ENCODE measurements at regions not wholly inside any gene's neighbourhood (a gene's known extent, or its start where the extent isn't known, plus 50 kb on each side); places are given as distances from the start of the nearest gene placed in this dataset.

DNA sequence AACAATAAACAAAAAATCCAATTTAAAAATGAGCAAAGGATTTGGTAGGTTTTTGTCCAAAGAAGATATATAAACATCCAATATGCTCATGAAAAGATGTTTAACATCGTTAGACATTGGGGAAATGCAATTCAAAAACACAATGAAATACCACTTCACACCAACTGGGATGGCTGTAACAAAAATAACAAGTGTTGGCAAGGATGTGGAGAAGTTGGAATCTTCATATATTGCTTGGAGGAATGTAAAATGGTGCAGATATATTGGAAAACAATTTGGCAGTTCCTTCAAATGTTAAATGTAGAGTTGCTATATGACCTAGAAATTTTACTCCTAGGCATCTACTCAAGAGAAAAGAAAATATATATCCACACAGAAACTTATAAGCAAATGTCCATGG, 224.3 kb downstream of the AUH start:
- TF ChIP-seq, protein P1, sequence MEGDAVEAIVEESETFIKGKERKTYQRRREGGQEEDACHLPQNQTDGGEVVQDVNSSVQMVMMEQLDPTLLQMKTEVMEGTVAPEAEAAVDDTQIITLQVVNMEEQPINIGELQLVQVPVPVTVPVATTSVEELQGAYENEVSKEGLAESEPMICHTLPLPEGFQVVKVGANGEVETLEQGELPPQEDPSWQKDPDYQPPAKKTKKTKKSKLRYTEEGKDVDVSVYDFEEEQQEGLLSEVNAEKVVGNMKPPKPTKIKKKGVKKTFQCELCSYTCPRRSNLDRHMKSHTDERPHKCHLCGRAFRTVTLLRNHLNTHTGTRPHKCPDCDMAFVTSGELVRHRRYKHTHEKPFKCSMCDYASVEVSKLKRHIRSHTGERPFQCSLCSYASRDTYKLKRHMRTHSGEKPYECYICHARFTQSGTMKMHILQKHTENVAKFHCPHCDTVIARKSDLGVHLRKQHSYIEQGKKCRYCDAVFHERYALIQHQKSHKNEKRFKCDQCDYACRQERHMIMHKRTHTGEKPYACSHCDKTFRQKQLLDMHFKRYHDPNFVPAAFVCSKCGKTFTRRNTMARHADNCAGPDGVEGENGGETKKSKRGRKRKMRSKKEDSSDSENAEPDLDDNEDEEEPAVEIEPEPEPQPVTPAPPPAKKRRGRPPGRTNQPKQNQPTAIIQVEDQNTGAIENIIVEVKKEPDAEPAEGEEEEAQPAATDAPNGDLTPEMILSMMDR (IDR thresholded peaks at IDR 0.05; ENCODE audit: low read depth, low read length, missing control alignments): no peak
- DNase-seq (ENCODE audit: extremely low read depth, low read depth): no peak
- no peak overlapping the region for H3K4me3 ChIP-seq (replicated peaks; ENCODE audit: low read depth, low read length)

DNA sequence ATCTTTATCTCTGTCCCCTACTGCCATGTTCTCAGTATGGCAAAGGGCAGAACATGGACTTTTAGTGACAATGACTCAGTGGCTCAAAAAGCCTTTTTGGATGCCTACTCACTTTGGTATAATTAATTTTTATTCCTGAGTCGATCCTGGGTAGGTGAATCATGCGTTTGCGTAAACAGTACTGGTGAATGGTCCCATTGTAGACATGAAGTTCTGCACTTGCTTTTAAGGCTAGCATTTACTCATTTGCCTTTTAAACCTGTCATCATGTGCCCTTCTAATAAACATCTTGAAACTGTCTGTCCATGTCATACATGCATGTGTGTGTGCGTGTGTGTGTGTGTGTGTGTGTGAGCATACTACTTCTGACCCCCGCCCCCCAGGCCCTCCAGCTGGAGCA, 223.0 kb downstream of the AUH start:
- DNase-seq (ENCODE audit: extremely low read depth, low read depth): no peak
- TF ChIP-seq, protein P1 (IDR thresholded peaks at IDR 0.05; ENCODE audit: low read depth, low read length, missing control alignments): no peak
- no peak overlapping the region for H3K4me3 ChIP-seq (replicated peaks; ENCODE audit: low read depth, low read length)

DNA sequence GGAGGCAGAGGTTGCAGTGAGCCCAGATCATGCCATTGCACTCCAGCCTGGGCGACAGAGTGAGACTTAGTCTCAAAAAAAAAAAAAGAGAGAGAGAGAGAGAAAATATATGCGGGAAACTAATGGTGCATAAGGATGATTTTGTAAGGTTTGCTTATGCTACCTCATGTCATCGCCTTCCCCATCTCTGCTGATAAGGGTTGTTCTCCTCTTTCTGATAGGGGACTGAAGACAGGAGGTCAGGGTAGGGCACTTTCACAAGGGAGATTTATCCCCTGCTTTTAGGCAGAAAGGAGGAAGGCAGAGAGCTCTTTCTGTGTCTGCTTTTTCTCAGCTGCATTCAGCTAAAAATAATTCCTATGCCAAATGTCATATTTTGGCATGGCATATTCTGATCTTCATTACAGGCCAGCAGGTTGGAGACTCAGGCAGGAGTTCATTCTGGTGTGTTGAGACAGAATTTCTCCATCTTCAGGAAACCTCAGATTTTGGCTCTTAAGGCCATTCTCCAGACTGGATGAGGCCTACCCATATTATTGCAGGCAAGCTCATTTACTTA, 220.2 kb downstream of the AUH start:
- TF ChIP-seq, protein P1 (IDR thresholded peaks at IDR 0.05; ENCODE audit: low read depth, low read length, missing control alignments): no peak
- no peak for DNase-seq (ENCODE audit: extremely low read depth, low read depth)
- H3K4me3 ChIP-seq (replicated peaks; ENCODE audit: low read depth, low read length): no peak overlapping the region

DNA sequence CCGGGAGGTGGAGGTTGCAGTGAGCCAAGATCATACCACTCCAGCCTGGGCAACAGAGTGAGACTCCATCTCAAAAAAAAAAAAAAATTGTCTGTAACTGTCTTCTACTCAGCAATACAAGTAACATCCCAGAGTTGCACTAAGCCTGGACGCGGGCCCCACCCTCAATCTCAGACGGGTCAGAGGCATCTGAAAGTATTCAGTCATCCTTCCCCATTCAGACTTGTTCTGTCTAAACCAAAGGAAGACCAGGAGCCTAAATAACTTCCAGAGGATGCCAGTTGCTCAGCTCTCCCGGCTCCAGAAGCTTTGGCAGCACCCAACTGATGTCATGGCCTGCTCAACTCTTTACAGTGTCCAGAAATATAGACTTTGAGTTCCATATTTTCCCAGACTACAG, 218.6 kb downstream of the AUH start:
- DNase-seq (ENCODE audit: extremely low read depth, low read depth): no peak
- TF ChIP-seq, protein P1 (IDR thresholded peaks at IDR 0.05; ENCODE audit: low read depth, low read length, missing control alignments): no peak
- H3K4me3 ChIP-seq (replicated peaks; ENCODE audit: low read depth, low read length): no peak overlapping the region

DNA sequence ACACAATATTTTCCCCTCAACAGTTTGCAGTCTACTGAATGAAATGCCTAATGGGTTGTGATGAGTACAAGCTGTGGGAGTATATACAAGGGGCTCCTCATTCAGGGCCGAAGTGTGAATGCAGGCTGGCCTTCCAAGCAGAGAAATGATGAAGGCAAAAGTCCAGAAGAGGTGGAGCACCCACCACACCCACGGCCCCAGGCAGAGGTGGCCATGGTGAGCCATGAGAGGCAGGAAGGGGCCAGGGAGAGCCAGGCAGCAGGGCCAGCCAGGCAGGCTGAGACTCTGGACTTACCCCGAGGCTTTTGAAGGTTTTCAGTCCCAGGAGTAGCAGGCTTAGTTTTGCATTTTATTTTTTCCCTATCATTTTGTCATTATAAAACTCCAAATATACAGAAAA, 218.1 kb downstream of the AUH start:
- DNase-seq (ENCODE audit: extremely low read depth, low read depth): no peak
- TF ChIP-seq, protein P1 (IDR thresholded peaks at IDR 0.05; ENCODE audit: low read depth, low read length, missing control alignments): no peak
- no peak overlapping the region for H3K4me3 ChIP-seq (replicated peaks; ENCODE audit: low read depth, low read length)

DNA sequence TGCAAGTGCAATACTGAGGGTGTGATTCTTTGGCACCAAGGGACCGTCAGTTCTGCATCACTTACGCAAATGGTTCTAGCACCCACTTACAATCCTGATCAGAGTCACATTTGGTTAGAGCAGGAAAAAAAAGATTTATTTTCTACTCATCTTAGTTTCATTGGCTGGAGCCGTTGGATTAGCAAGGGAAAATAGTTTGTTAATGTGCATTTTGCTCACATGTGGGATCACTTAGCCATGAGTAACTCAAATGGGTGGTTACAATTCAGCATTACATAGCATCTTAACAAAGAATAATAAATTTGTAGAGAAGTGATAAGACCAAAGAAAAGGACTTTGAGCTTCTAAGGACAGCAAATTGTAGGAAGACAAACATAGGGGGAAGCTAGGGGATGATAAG, 216.9 kb downstream of the AUH start:
- TF ChIP-seq, protein P1 (IDR thresholded peaks at IDR 0.05; ENCODE audit: low read depth, low read length, missing control alignments): no peak
- DNase-seq (ENCODE audit: extremely low read depth, low read depth): no peak
- no peak overlapping the region for H3K4me3 ChIP-seq (replicated peaks; ENCODE audit: low read depth, low read length)

DNA sequence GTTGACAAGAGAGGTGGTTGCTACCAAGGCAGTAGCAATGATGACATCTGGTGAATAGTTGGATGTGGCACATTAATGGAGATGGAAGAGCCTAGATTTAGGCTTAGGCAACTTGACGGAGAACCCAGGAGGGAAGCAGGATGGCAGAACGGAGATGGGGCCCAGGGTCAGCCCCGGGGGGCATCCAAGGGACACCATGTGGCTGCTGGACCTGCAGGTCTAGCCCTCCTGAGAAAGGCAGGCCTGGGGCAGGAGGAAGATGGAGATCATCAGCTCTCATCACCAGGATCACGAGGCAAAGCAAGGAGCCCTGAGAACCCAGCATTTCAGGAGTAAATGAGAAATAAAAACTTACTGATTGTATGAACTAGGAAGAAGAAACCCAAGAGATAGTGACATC, 216.2 kb downstream of the AUH start:
- no peak overlapping the region for H3K4me3 ChIP-seq (replicated peaks; ENCODE audit: low read depth, low read length)
- DNase-seq (ENCODE audit: extremely low read depth, low read depth): no peak
- TF ChIP-seq, protein P1 (IDR thresholded peaks at IDR 0.05; ENCODE audit: low read depth, low read length, missing control alignments): no peak

Measured in HFF-Myc (cell line).